Naive thymus-derived CD4-positive, alpha-beta T cell (primary cell): ENCODE measurements at regions not wholly inside any gene's neighbourhood (a gene's known extent, or its start where the extent isn't known, plus 50 kb on each side); places are given as distances from the start of the nearest gene placed in this dataset.

Experiments
- ATAC-seq: fragments of 150-1000 bp; cut with Tn5 transposase; 2 replicates; pipeline ENCODE4 v1.10.0; 2021; ENCODE audit warnings: mild to moderate bottlenecking, moderate library complexity
- CTCF ChIA-PET: fragments of 350-600 bp; sonication (Branson Sonifier 250); formaldehyde crosslinking; loops from one replicate; lab custom pipeline; 2021; ENCODE audit warnings: antibody characterized with exemption; lab: Charles Lee
- POLR2A ChIA-PET: fragments of 350-600 bp; sonication (Branson Sonifier 250); formaldehyde crosslinking; loops from one replicate; lab custom pipeline; 2021; ENCODE audit warnings: antibody characterized with exemption, inconsistent platforms; lab: Charles Lee
- DNase-seq, 9 donors: peaks; one replicate each; pipeline versions ENCODE4 v3.0.0 to v3.0.0-alpha.2; 2020 to 2022; ENCODE audit warnings: mixed read lengths in 1 of 9
- H3K27ac ChIP-seq: one replicate; pipeline ENCODE4 v1.7.0; 2013; ENCODE audit warnings: mild to moderate bottlenecking, low read depth, low read length, moderate library complexity
- H3K27me3 ChIP-seq, 2 donors: one replicate each; pipeline ENCODE4 v1.7.0; 2013; ENCODE audit warnings: low read length in 2 of 2, mild to moderate bottlenecking in 2 of 2, moderate library complexity in 2 of 2; ENCODE audit not compliant: control insufficient read depth in 2 of 2, insufficient read depth in 2 of 2
- H3K36me3 ChIP-seq, 3 experiments: 1 replicate in 2 of 3; 2 replicates in 1 of 3; pipeline ENCODE4 v1.7.0; 2013; ENCODE audit warnings: low read length in 3 of 3, mild to moderate bottlenecking in 3 of 3, moderate library complexity in 1 of 3; ENCODE audit not compliant: insufficient read depth in 3 of 3, control insufficient read depth in 2 of 3
- H3K4me1 ChIP-seq, 2 donors: one replicate each; pipeline ENCODE4 v1.7.0; 2013; ENCODE audit warnings: low read length in 2 of 2, mild to moderate bottlenecking in 2 of 2, moderate library complexity in 1 of 2; ENCODE audit not compliant: control insufficient read depth in 2 of 2, insufficient read depth in 2 of 2
- H3K4me3 ChIP-seq: 2 replicates; pipeline ENCODE4 v1.7.0; 2013; ENCODE audit warnings: mild to moderate bottlenecking, low read length
- H3K9me3 ChIP-seq, 3 experiments: 1 replicate in 2 of 3; 2 replicates in 1 of 3; pipeline ENCODE4 v1.7.0; 2013; ENCODE audit warnings: low read length in 3 of 3; ENCODE audit not compliant: control insufficient read depth in 2 of 3
- H3K27ac Mint-ChIP-seq, 9 donors: one replicate each; pipeline ENCODE4 v1.8.0; 2020 to 2022; ENCODE audit warnings: mixed read lengths in 9 of 9, mild to moderate bottlenecking in 8 of 9, moderate library complexity in 5 of 9, inconsistent platforms in 2 of 9
- H3K27me3 Mint-ChIP-seq, 5 donors: one replicate each; pipeline ENCODE4 v1.8.0; 2021 to 2022; ENCODE audit warnings: mixed read lengths in 5 of 5, mild to moderate bottlenecking in 1 of 5
- H3K36me3 Mint-ChIP-seq, 5 donors: one replicate each; pipeline ENCODE4 v1.8.0; 2020 to 2022; ENCODE audit warnings: mixed read lengths in 5 of 5, mild to moderate bottlenecking in 3 of 5, inconsistent platforms in 1 of 5
- H3K4me1 Mint-ChIP-seq, 7 donors: one replicate each; pipeline ENCODE4 v1.8.0; 2020 to 2022; ENCODE audit warnings: mixed read lengths in 7 of 7, mild to moderate bottlenecking in 3 of 7, inconsistent platforms in 1 of 7
- H3K4me3 Mint-ChIP-seq, 10 donors: one replicate each; pipeline ENCODE4 v1.8.0; 2020 to 2022; ENCODE audit warnings: mild to moderate bottlenecking in 10 of 10, mixed read lengths in 10 of 10, moderate library complexity in 6 of 10, inconsistent platforms in 2 of 10
- H3K9me3 Mint-ChIP-seq, 11 donors: one replicate each; pipeline ENCODE4 v1.8.0; 2020 to 2022; ENCODE audit warnings: mixed read lengths in 11 of 11, mild to moderate bottlenecking in 4 of 11, inconsistent platforms in 1 of 11, moderate library complexity in 1 of 11
- intact Hi-C, 2 donors: fragments of 100-400 bp; cut with micrococcal nuclease; formaldehyde crosslinking; loops; one replicate each; pipeline ENCODE4 v1.15.1; 2023

DNA sequence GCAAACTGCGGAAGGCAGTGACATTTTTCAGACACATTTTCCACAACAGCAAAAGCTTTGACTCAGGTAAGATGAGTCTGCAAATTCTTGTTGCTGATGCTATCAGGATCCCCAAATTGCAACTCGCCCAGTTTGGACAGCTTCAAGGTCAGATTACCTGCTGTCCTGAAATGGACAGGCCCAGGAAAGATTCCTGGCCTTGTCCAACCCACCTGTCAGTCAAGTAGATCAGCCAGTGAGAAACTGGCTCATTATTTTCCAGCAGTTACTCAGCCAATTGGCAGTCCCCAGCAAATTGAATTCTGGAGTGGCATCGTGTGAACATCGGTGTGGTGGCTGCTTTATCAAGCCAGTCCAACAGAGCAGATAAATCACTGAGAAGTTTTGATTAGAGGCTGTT is 84.5 kb upstream of the SNAP25 start:
- Mint-ChIP-seq H3K27ac (no peak overlapping the region), H3K36me3 (no peaks in the 10 kb centered on the region), H3K4me3 (no peak overlapping the region), H3K27me3 (peaks cover 4 to 20% (median 5%) of the 10 kb centered on the region in 5 donors), H3K9me3 (peaks cover 0 to 4% (median 0%) of the 10 kb centered on the region in 11 donors), H3K4me1 (no peaks in the 10 kb centered on the region)
- no peaks in the 10 kb centered on the region for H3K4me1 ChIP-seq
- no peaks in the 10 kb centered on the region for H3K36me3 ChIP-seq
- intact Hi-C loops, result no loop called here
- no peak for ATAC-seq
- no peaks in the 10 kb centered on the region for H3K9me3 ChIP-seq
- no peak overlapping the region for H3K27ac ChIP-seq
- ChIA-PET CTCF (no interaction called here), POLR2A (no interaction called here)
- no peaks in the 10 kb centered on the region for H3K27me3 ChIP-seq
- no peak overlapping the region for H3K4me3 ChIP-seq
- no peak for DNase-seq

DNA sequence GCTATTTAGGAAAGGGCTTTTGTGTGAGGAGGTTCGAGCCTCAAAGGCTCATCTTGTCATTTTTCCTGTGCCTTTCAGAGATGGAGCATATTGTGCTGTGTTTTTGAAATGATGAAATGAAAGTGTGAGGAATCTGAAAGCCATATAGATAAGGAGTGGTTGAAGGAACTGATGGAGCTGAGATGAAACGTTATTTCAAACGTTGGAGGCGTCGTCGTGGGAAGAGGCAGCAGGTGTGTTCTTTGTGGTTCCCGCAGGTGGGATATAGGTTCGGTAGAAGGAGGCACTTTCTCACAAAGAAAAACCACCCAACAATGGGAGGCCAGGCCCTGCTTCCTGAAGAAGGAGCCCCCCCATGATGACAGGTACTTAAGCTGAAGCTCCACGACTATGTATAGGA is 83.2 kb upstream of the SNAP25 start:
- Mint-ChIP-seq H3K27ac (no peak overlapping the region), H3K27me3 (peaks cover 0 to 20% (median 4%) of the 10 kb centered on the region in 5 donors), H3K9me3 (peaks cover 0 to 4% (median 0%) of the 10 kb centered on the region in 11 donors), H3K4me3 (no peak overlapping the region), H3K36me3 (no peaks in the 10 kb centered on the region), H3K4me1 (no peaks in the 10 kb centered on the region)
- Histone ChIP-seq H3K4me3 (no peak overlapping the region), H3K4me1 (no peaks in the 10 kb centered on the region), H3K27me3 (no peaks in the 10 kb centered on the region), H3K9me3 (no peaks in the 10 kb centered on the region), H3K27ac (no peak overlapping the region), H3K36me3 (no peaks in the 10 kb centered on the region)
- ATAC-seq (no peak), DNase-seq (no peak)
- CTCF ChIA-PET, result no interaction called here
- POLR2A ChIA-PET, result no interaction called here
- intact Hi-C loops, result no loop called here

GRCh38 chr20:10137032-10137431 is 81.6 kb upstream of the SNAP25 start:
- no peaks in the 10 kb centered on the region for H3K36me3 Mint-ChIP-seq
- H3K27me3 Mint-ChIP-seq, result peaks cover 0 to 13% (median 4%) of the 10 kb centered on the region in 5 donors
- Histone ChIP-seq H3K9me3 (no peaks in the 10 kb centered on the region), H3K27me3 (no peaks in the 10 kb centered on the region), H3K4me3 (no peak overlapping the region), H3K4me1 (no peaks in the 10 kb centered on the region), H3K27ac (no peak overlapping the region), H3K36me3 (no peaks in the 10 kb centered on the region)
- DNase-seq, result no peak
- no peak for ATAC-seq
- ChIA-PET CTCF (no interaction called here), POLR2A (no interaction called here)
- H3K4me3 Mint-ChIP-seq, result no peak overlapping the region
- H3K9me3 Mint-ChIP-seq, result peaks cover 0 to 4% (median 0%) of the 10 kb centered on the region in 11 donors
- no peaks in the 10 kb centered on the region for H3K4me1 Mint-ChIP-seq
- intact Hi-C loops, result no loop called here
- H3K27ac Mint-ChIP-seq, result no peak overlapping the region

GRCh38 chr20:10137533-10137932 is 81.1 kb upstream of the SNAP25 start:
- ATAC-seq, result no peak
- Histone ChIP-seq H3K4me3 (no peak overlapping the region), H3K36me3 (no peaks in the 10 kb centered on the region), H3K27me3 (no peaks in the 10 kb centered on the region), H3K9me3 (no peaks in the 10 kb centered on the region), H3K27ac (no peak overlapping the region), H3K4me1 (no peaks in the 10 kb centered on the region)
- Mint-ChIP-seq H3K36me3 (no peaks in the 10 kb centered on the region), H3K4me1 (no peaks in the 10 kb centered on the region), H3K9me3 (peaks cover 0 to 5% (median 0%) of the 10 kb centered on the region in 11 donors), H3K27ac (no peak overlapping the region), H3K27me3 (peaks cover 0 to 13% (median 4%) of the 10 kb centered on the region in 5 donors), H3K4me3 (no peak overlapping the region)
- DNase-seq, result no peak
- CTCF ChIA-PET, result no interaction called here
- intact Hi-C loops, result no loop called here
- POLR2A ChIA-PET, result no interaction called here

- peaks cover 2 to 13% (median 10%) of the 10 kb centered on the region in 11 donors for H3K9me3 Mint-ChIP-seq
- no peak for ATAC-seq
- no peak for DNase-seq
- no peak overlapping the region for H3K27ac Mint-ChIP-seq
- Histone ChIP-seq H3K4me1 (no peaks in the 10 kb centered on the region), H3K27ac (no peak overlapping the region), H3K4me3 (no peak overlapping the region), H3K9me3 (no peaks in the 10 kb centered on the region), H3K27me3 (no peaks in the 10 kb centered on the region), H3K36me3 (no peaks in the 10 kb centered on the region)
- H3K27me3 Mint-ChIP-seq, result peaks cover 0 to 22% (median 5%) of the 10 kb centered on the region in 5 donors
- H3K4me3 Mint-ChIP-seq, result no peak overlapping the region
- intact Hi-C loops, result no loop called here
- ChIA-PET POLR2A (no interaction called here), CTCF (interaction anchor here (1.2 kb wide), 1 partner anchor 67 kb away, joined by 3 read pairs; no protein-coding TSS in a partner anchor)
- no peaks in the 10 kb centered on the region for H3K4me1 Mint-ChIP-seq
- H3K36me3 Mint-ChIP-seq, result no peaks in the 10 kb centered on the region
Measured at GRCh38 chr20:10157549-10157948, 61.1 kb upstream of the SNAP25 start.

GRCh38 chr20:10167040-10167439 is 51.6 kb upstream of the SNAP25 start:
- H3K9me3 ChIP-seq, result peaks cover 0 to 3% (median 0%) of the 10 kb centered on the region in 3 experiments
- Mint-ChIP-seq H3K27me3 (peaks cover 9 to 41% (median 25%) of the 10 kb centered on the region in 5 donors), H3K36me3 (peaks cover 0 to 4% (median 0%) of the 10 kb centered on the region in 5 donors), H3K27ac (no peak overlapping the region), H3K4me3 (no peak overlapping the region), H3K4me1 (peaks cover 0 to 5% (median 4%) of the 10 kb centered on the region in 7 donors), H3K9me3 (peaks cover 4 to 37% (median 12%) of the 10 kb centered on the region in 11 donors)
- no peaks in the 10 kb centered on the region for H3K36me3 ChIP-seq
- no peaks in the 10 kb centered on the region for H3K27me3 ChIP-seq
- ATAC-seq (no peak), DNase-seq (no peak)
- no peaks in the 10 kb centered on the region for H3K4me1 ChIP-seq
- intact Hi-C loops, result no loop called here
- ChIA-PET CTCF (no interaction called here), POLR2A (no interaction called here)
- no peak overlapping the region for H3K27ac ChIP-seq
- no peak overlapping the region for H3K4me3 ChIP-seq

DNA sequence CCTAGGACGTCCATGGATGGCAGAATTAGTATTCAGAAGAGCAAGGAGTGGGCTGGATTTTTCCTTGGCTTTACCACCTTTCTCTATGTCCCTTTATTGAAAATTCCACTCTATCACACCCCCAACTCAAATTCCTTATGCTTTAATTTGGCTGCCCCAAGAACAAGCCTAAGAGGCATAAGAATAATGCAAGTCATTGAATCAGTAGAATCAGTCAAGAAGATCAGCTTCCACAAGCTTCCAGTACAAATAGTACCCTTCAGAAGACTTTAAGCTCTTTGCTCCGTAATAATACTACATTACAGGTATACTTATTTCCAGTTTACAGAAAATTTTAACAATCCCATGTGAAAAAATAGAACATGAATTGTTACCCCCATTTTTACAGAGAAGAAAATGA is 51.0 kb upstream of the SNAP25 start:
- Mint-ChIP-seq H3K9me3 (peaks cover 4 to 32% (median 12%) of the 10 kb centered on the region in 11 donors), H3K27me3 (peaks cover 14 to 45% (median 28%) of the 10 kb centered on the region in 5 donors), H3K36me3 (peaks cover 0 to 4% (median 3%) of the 10 kb centered on the region in 5 donors), H3K4me3 (no peak overlapping the region), H3K27ac (no peak overlapping the region), H3K4me1 (peaks cover 3 to 8% (median 5%) of the 10 kb centered on the region in 7 donors)
- ChIA-PET POLR2A (no interaction called here), CTCF (no interaction called here)
- DNase-seq (no peak), ATAC-seq (no peak)
- H3K36me3 ChIP-seq, result no peaks in the 10 kb centered on the region
- no peaks in the 10 kb centered on the region for H3K27me3 ChIP-seq
- H3K27ac ChIP-seq, result no peak overlapping the region
- intact Hi-C loops, result no loop called here
- H3K4me3 ChIP-seq, result no peak overlapping the region
- no peaks in the 10 kb centered on the region for H3K4me1 ChIP-seq
- H3K9me3 ChIP-seq, result peaks cover 0 to 3% (median 0%) of the 10 kb centered on the region in 3 experiments
